IMR-90 (cell line): ENCODE measurements at regions not wholly inside any gene's neighbourhood (a gene's known extent, or its start where the extent isn't known, plus 50 kb on each side); places are given as distances from the start of the nearest gene placed in this dataset.

Experiments
- ATAC-seq: fragments of 200-7000 bp; cut with Tn5 transposase; 2 replicates; pipeline ENCODE4 v1.9.1; 2020; ENCODE audit warnings: low read depth, mild to moderate bottlenecking, moderate library complexity
- BruUV-seq: library from RNA; stranded (reverse); fragments of 400-500 nt; replicated peaks from 2 replicates; lab custom pipeline; 2021; lab: Mats Ljungman, UMichigan
- CTCF ChIA-PET: fragments of 300-600 bp; formaldehyde crosslinking; extraction: SDS; loops from one replicate; lab custom pipeline; 2021; ENCODE audit warnings: antibody characterized with exemption; lab: Yijun Ruan, JAX
- POLR2A ChIA-PET: fragments of 300-600 bp; sonication (Branson Sonifier 250); formaldehyde crosslinking; loops from one replicate; lab custom pipeline; 2022; ENCODE audit warnings: antibody characterized with exemption; ENCODE audit not compliant: unreplicated experiment; lab: Charles Lee
- DNase-seq: peaks from one replicate; pipeline ENCODE4 v3.0.0; 2013
- H2AFZ ChIP-seq: replicated peaks from 2 replicates; pipeline ENCODE3; 2013; ENCODE audit warnings: low read length, mild to moderate bottlenecking; ENCODE audit not compliant: poor library complexity
- H2AK5ac ChIP-seq: 2 replicates; pipeline ENCODE4 v1.6.1; 2013; ENCODE audit warnings: low read depth, low read length, inconsistent platforms
- H2AK9ac ChIP-seq: replicated peaks from 2 replicates; pipeline ENCODE3; 2013; ENCODE audit warnings: mild to moderate bottlenecking, low read depth, low read length, moderate library complexity; ENCODE audit not compliant: poor library complexity
- H2BK120ac ChIP-seq: 2 replicates; pipeline ENCODE4 v1.6.1; 2013; ENCODE audit warnings: low read depth, low read length, inconsistent platforms
- H2BK15ac ChIP-seq: 3 replicates; pipeline ENCODE4 v1.6.1; 2013; ENCODE audit warnings: low read depth, low read length, inconsistent platforms
- H2BK20ac ChIP-seq: 2 replicates; pipeline ENCODE4 v1.6.1; 2013; ENCODE audit warnings: low read depth, mild to moderate bottlenecking, inconsistent platforms, low read length, moderate library complexity
- H2BK5ac ChIP-seq: 2 replicates; pipeline ENCODE4 v1.6.1; 2013; ENCODE audit warnings: mild to moderate bottlenecking, low read depth, low read length, inconsistent platforms; ENCODE audit not compliant: poor library complexity, severe bottlenecking
- H3K14ac ChIP-seq: replicated peaks from 2 replicates; pipeline ENCODE4 v1.6.1; 2013; ENCODE audit warnings: low read depth, low read length, inconsistent platforms
- H3K18ac ChIP-seq: 2 replicates; pipeline ENCODE4 v1.6.1; 2013; ENCODE audit warnings: low read depth, low read length, control low read depth
- H3K23ac ChIP-seq: 2 replicates; pipeline ENCODE4 v1.6.1; 2013; ENCODE audit warnings: low read depth, low read length, inconsistent platforms
- H3K27ac ChIP-seq: 2 replicates; pipeline ENCODE4 v1.5.1; 2013; ENCODE audit warnings: mild to moderate bottlenecking, control low read depth, low read length; ENCODE audit not compliant: insufficient read depth
- H3K27me3 ChIP-seq: 2 replicates; pipeline ENCODE4 v1.6.1; 2013; ENCODE audit warnings: low read length; ENCODE audit not compliant: control insufficient read depth, insufficient read depth
- H3K36me3 ChIP-seq: 2 replicates; pipeline ENCODE4 v1.6.1; 2013; ENCODE audit warnings: low read length, mixed read lengths; ENCODE audit not compliant: control insufficient read depth, insufficient read depth
- H3K4ac ChIP-seq: 2 replicates; pipeline ENCODE4 v1.6.1; 2013; ENCODE audit warnings: low read depth, low read length, inconsistent platforms
- H3K4me1 ChIP-seq: 2 replicates; pipeline ENCODE4 v1.6.1; 2013; ENCODE audit warnings: low read length, mixed read lengths; ENCODE audit not compliant: control insufficient read depth, insufficient read depth
- H3K4me2 ChIP-seq: 2 replicates; pipeline ENCODE4 v1.6.1; 2013; ENCODE audit warnings: low read depth, mild to moderate bottlenecking, control low read depth, low read length, moderate library complexity
- H3K4me3 ChIP-seq: 2 replicates; pipeline ENCODE4 v1.5.1; 2013; ENCODE audit warnings: low read depth, mild to moderate bottlenecking, control low read depth, low read length, moderate library complexity; ENCODE audit not compliant: insufficient read depth
- H3K56ac ChIP-seq: 2 replicates; pipeline ENCODE4 v1.6.1; 2013; ENCODE audit warnings: low read length, inconsistent platforms; ENCODE audit not compliant: insufficient read depth; ENCODE audit errors: extremely low read depth
- H3K79me1 ChIP-seq, 2 experiments: 2 replicates each; pipeline ENCODE4 v1.6.1; 2013; ENCODE audit warnings: low read length in 2 of 2, inconsistent platforms in 1 of 2, low read depth in 1 of 2
- H3K9ac ChIP-seq: 2 replicates; pipeline ENCODE4 v1.6.1; 2013; ENCODE audit warnings: low read depth, low read length, control low read depth
- H3K9me1 ChIP-seq: 2 replicates; pipeline ENCODE4 v1.6.1; 2013; ENCODE audit warnings: low read length, inconsistent platforms; ENCODE audit not compliant: insufficient read depth
- H3K9me3 ChIP-seq: 2 replicates; pipeline ENCODE4 v1.6.1; 2013; ENCODE audit warnings: low read length; ENCODE audit not compliant: control insufficient read depth, insufficient read depth
- H4K20me1 ChIP-seq: 2 replicates; pipeline ENCODE4 v1.6.1; 2013; ENCODE audit warnings: low read length, inconsistent platforms; ENCODE audit not compliant: insufficient read depth
- H4K5ac ChIP-seq: 2 replicates; pipeline ENCODE4 v1.6.1; 2013; ENCODE audit warnings: mild to moderate bottlenecking, low read depth, low read length, control low read depth
- H4K8ac ChIP-seq, 2 experiments: 2 replicates each; pipeline ENCODE4 v1.6.1; 2013; ENCODE audit warnings: low read depth in 2 of 2, low read length in 2 of 2, control low read depth in 1 of 2, inconsistent platforms in 1 of 2
- H4K91ac ChIP-seq: 2 replicates; pipeline ENCODE4 v1.6.1; 2013; ENCODE audit warnings: low read depth, low read length, inconsistent platforms; ENCODE audit not compliant: insufficient read depth
- BHLHE40 ChIP-seq: fragments of 150-350 bp; IDR thresholded peaks from 2 replicates; pipeline ENCODE4 v1.6.1; 2016; ENCODE audit warnings: mild to moderate bottlenecking, low read depth, low read length
- CTCF ChIP-seq: conservative IDR thresholded peaks from 2 replicates; pipeline ENCODE4 v1.5.1; 2012; ENCODE audit warnings: mild to moderate bottlenecking, low read depth, low read length, improper control_type of control experiment
- ELK1 ChIP-seq: fragments of 150-350 bp; IDR thresholded peaks from 2 replicates; pipeline ENCODE4 v1.6.1; 2016; ENCODE audit warnings: low read depth, mild to moderate bottlenecking, low read length, moderate library complexity, borderline replicate concordance
- MAZ ChIP-seq: IDR thresholded peaks from 2 replicates; pipeline ENCODE4 v1.6.1; 2012; ENCODE audit warnings: low read depth, mild to moderate bottlenecking, low read length, improper control_type of control experiment, moderate library complexity, borderline replicate concordance
- RAD21 ChIP-seq: IDR thresholded peaks from 2 replicates; pipeline ENCODE4 v1.6.1; 2012; ENCODE audit warnings: low read length, improper control_type of control experiment
- RFX5 ChIP-seq: IDR thresholded peaks from 2 replicates; pipeline ENCODE4 v1.8.0; 2012; ENCODE audit warnings: low read depth, mild to moderate bottlenecking, low read length, moderate library complexity
- SMC3 ChIP-seq: fragments of 150-350 bp; IDR thresholded peaks from 2 replicates; pipeline ENCODE4 v1.6.1; 2016; ENCODE audit warnings: low read depth, mild to moderate bottlenecking, antibody characterized with exemption, low read length, moderate library complexity
- USF2 ChIP-seq: fragments of 150-350 bp; IDR thresholded peaks from 2 replicates; pipeline ENCODE4 v1.6.1; 2017; ENCODE audit warnings: mild to moderate bottlenecking, antibody characterized with exemption, low read length, low read depth
- WGBS, 2 experiments: methylation state at CpG; one replicate each; pipeline versions ENCODE4 v1.1.5 to v1.1.7; 2013; ENCODE audit warnings: missing lambda C conversion rate in 2 of 2; ENCODE audit not compliant: insufficient read length in 1 of 2; ENCODE audit errors: extremely low coverage in 2 of 2; 5-methylcytosine and 5-hydroxymethylcytosine counted together
- dilution Hi-C: fragments of 300-500 bp; cut with HindIII; formaldehyde crosslinking; loops from one replicate; pipeline ENCODE4 v1.14.3; 2018; ENCODE audit warnings: low sequenced_read_pairs; ENCODE audit not compliant: unreplicated experiment
- in situ Hi-C: fragments of 300-500 bp; cut with MboI; formaldehyde crosslinking; loops from 3 replicates; pipeline ENCODE4 v1.14.3; 2019; ENCODE audit warnings: low sequenced_read_pairs, inconsistent platforms, mixed read lengths
- intact Hi-C: fragments of 100-400 bp; cut with micrococcal nuclease; formaldehyde crosslinking; loops from 2 replicates; pipeline ENCODE4 v1.10.0; 2022

- H3K56ac ChIP-seq: no peak overlapping the region
- H3K9me3 ChIP-seq: peaks cover 5% of the 10 kb centered on the region
- H4K91ac ChIP-seq: no peak overlapping the region
- H2AK9ac ChIP-seq: no peak overlapping the region
- in situ Hi-C loops: no loop called here
- no peaks in the 10 kb centered on the region for H3K79me1 ChIP-seq
- H2AK5ac ChIP-seq: no peak overlapping the region
- no peak overlapping the region for H4K8ac ChIP-seq
- H3K27me3 ChIP-seq: no peaks in the 10 kb centered on the region
- no peak for DNase-seq
- no peak overlapping the region for H2BK20ac ChIP-seq
- no peak overlapping the region for H3K18ac ChIP-seq
- no peaks in the 10 kb centered on the region for H3K4me1 ChIP-seq
- no peaks in the 10 kb centered on the region for H3K36me3 ChIP-seq
- no peak overlapping the region for H3K9ac ChIP-seq
- no peak overlapping the region for H2BK5ac ChIP-seq
- ChIA-PET POLR2A (no interaction called here), CTCF (no interaction called here)
- intact Hi-C loops: no loop called here
- H3K14ac ChIP-seq: no peak overlapping the region
- ATAC-seq: no peak
- no peak overlapping the region for H4K5ac ChIP-seq
- H3K27ac ChIP-seq: no peak overlapping the region
- H2BK120ac ChIP-seq: no peak overlapping the region
- no peak overlapping the region for H2AFZ ChIP-seq
- no peaks in the 10 kb centered on the region for H3K9me1 ChIP-seq
- H3K23ac ChIP-seq: no peak overlapping the region
- no peaks in the 10 kb centered on the region for H4K20me1 ChIP-seq
- no CpG with 5 or more reads among the region's 8 CpGs for WGBS, 2 experiments
- no peak overlapping the region for H2BK15ac ChIP-seq
- no TSS peak for BruUV-seq
- H3K4me2 ChIP-seq: no peak overlapping the region
- dilution Hi-C loops: no loop called here
- H3K4ac ChIP-seq: no peak overlapping the region
- H3K4me3 ChIP-seq: no peak overlapping the region
- TF ChIP-seq ELK1: no peak
- no peak for TF ChIP-seq MAZ
- TF ChIP-seq BHLHE40: no peak
- TF ChIP-seq RAD21: no peak
- TF ChIP-seq RFX5: no peak
- TF ChIP-seq CTCF: no peak
- no peak for TF ChIP-seq USF2
- TF ChIP-seq SMC3: no peak
Measured at GRCh38 chr6:98272060-98272459, 562.3 kb upstream of the POU3F2 start.
